ENCODE measurements at regions not wholly inside any gene's neighbourhood (a gene's known extent, or its start where the extent isn't known, plus 50 kb on each side); places are given as distances from the start of the nearest gene placed in this dataset.

DNA sequence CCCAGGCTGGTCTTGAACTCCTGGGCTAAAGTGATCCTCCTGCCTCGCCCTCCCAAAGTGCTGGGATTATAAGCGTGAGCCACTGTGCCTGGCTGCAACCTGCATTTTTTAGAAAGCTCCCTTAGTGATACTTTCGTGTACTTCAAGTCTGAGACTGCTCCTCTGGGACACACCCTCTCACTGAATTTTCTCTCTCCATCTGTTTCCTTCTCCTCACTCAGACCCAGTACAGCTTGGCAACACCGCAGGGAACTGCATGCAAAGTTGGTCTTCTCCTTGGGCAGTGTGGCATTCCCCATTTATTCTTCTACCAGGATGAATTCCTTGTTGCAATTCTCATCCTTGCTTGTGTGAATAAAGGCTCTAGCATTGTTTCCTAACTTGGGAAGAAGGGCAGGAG, 175.9 kb downstream of the LPIN1 start:
- TF ChIP-seq, protein P1, sequence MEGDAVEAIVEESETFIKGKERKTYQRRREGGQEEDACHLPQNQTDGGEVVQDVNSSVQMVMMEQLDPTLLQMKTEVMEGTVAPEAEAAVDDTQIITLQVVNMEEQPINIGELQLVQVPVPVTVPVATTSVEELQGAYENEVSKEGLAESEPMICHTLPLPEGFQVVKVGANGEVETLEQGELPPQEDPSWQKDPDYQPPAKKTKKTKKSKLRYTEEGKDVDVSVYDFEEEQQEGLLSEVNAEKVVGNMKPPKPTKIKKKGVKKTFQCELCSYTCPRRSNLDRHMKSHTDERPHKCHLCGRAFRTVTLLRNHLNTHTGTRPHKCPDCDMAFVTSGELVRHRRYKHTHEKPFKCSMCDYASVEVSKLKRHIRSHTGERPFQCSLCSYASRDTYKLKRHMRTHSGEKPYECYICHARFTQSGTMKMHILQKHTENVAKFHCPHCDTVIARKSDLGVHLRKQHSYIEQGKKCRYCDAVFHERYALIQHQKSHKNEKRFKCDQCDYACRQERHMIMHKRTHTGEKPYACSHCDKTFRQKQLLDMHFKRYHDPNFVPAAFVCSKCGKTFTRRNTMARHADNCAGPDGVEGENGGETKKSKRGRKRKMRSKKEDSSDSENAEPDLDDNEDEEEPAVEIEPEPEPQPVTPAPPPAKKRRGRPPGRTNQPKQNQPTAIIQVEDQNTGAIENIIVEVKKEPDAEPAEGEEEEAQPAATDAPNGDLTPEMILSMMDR (IDR thresholded peaks at IDR 0.05): no peak
- TF ChIP-seq POLR2A (IDR thresholded peaks at IDR 0.05): no peak
